Ishikawa (cell line): ENCODE measurements at regions not wholly inside any gene's neighbourhood (a gene's known extent, or its start where the extent isn't known, plus 50 kb on each side); places are given as distances from the start of the nearest gene placed in this dataset.

Experiments
- EP300 ChIP-seq: IDR thresholded peaks from 2 replicates; pipeline ENCODE4 v1.6.1; 2012; ENCODE audit warnings: borderline replicate concordance
- NFIC ChIP-seq: IDR thresholded peaks from 2 replicates; pipeline ENCODE4 v1.6.1; 2012
- RAD21 ChIP-seq: IDR thresholded peaks from 2 replicates; pipeline ENCODE4 v1.6.1; 2012; ENCODE audit warnings: low read depth
- REST ChIP-seq: IDR thresholded peaks from 2 replicates; pipeline ENCODE4 v1.6.1; 2012; ENCODE audit warnings: low read depth, mild to moderate bottlenecking
- TCF12 ChIP-seq: IDR thresholded peaks from 2 replicates; pipeline ENCODE4 v1.6.1; 2012; ENCODE audit warnings: low read depth
- YY1 ChIP-seq: IDR thresholded peaks from 2 replicates; pipeline ENCODE4 v1.6.1; 2012; ENCODE audit warnings: low read depth
- ZBTB7A ChIP-seq: IDR thresholded peaks from 2 replicates; pipeline ENCODE4 v1.6.1; 2012; ENCODE audit warnings: low read depth
- TF ChIP-seq, protein P1 (sequence below): IDR thresholded peaks from 2 replicates; pipeline ENCODE4 v1.6.1; 2012
- TF ChIP-seq, protein P2 (sequence below): IDR thresholded peaks from 2 replicates; pipeline ENCODE4 v1.6.1; 2012

DNA sequence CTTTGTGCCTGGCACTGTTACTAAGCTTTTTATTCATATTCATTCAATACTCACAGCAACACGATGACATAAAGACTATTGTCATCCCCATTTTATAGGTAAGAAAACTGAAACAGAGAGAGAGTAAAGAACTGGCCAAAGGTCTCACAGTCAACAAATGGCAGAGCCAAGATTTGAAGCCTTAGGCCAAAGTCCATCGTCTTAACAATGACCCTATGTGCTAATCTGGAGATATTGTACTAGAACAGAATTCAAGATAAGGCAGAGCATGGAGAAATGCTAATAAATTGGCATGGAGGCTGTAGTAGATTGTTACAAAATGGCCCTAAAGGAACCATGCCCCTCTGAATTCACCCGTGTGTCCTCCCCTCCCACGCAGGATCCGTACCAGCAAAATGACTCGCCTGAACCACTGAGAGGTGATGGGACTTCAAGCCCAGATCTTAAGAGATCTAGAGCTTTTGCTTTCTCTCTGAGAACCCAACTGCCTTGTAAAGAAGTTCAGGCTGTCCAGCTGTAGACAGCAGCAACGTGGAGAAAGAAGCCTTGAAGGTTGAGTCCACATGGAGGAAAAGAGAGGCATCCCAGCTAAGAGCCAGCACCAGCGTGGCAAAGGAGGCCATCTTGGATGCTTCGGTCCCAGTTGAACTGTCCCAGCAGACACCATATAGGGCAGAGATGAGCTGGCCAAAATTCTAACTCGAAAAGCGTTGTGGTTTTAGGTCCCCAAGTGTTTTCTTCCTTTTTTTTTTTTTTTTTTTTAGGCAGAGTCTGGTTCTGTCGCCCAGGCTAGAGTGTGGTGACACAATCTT is 52.8 kb upstream of the RBM47 start:
- no peak for TF ChIP-seq TCF12
- TF ChIP-seq, protein P1, sequence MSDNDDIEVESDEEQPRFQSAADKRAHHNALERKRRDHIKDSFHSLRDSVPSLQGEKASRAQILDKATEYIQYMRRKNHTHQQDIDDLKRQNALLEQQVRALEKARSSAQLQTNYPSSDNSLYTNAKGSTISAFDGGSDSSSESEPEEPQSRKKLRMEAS, result no peak
- no peak for TF ChIP-seq EP300
- TF ChIP-seq YY1, result no peak
- no peak for TF ChIP-seq ZBTB7A
- TF ChIP-seq NFIC, result no peak
- TF ChIP-seq REST, result no peak
- no peak for TF ChIP-seq RAD21
- TF ChIP-seq, protein P2, sequence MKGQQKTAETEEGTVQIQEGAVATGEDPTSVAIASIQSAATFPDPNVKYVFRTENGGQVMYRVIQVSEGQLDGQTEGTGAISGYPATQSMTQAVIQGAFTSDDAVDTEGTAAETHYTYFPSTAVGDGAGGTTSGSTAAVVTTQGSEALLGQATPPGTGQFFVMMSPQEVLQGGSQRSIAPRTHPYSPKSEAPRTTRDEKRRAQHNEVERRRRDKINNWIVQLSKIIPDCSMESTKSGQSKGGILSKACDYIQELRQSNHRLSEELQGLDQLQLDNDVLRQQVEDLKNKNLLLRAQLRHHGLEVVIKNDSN, result no peak
